ENCODE measurements at regions not wholly inside any gene's neighbourhood (a gene's known extent, or its start where the extent isn't known, plus 50 kb on each side); places are given as distances from the start of the nearest gene placed in this dataset.

GRCh38 chr3:160112481-160112880, 112.7 kb upstream of the C3orf80 start:
- TF ChIP-seq CTCF (conservative IDR thresholded peaks at IDR 0.05; ENCODE audit: low read length), result no peak
- TF ChIP-seq EZH2phosphoT487 (IDR thresholded peaks at IDR 0.05; ENCODE audit: borderline replicate concordance, low read depth, low read length), result no peak
